Esophagus squamous epithelium (tissue), 4 donors: ENCODE measurements at regions not wholly inside any gene's neighbourhood (a gene's known extent, or its start where the extent isn't known, plus 50 kb on each side); places are given as distances from the start of the nearest gene placed in this dataset.

ENCODE experiments used
- CTCF ChIP-seq, 6 experiments: fragments of 450-650 bp in 4 of 6; fragments of 200-600 bp in 2 of 6; sonication (generic) in 2 of 6; IDR thresholded peaks; one replicate each; pipeline ENCODE4 v1.5.1; 2016 to 2019; ENCODE audit warnings: antibody characterized with exemption in 6 of 6, mild to moderate bottlenecking in 4 of 6, moderate library complexity in 4 of 6
- POLR2A ChIP-seq, 4 donors: fragments of 450-650 bp; IDR thresholded peaks; one replicate each; pipeline ENCODE4 v1.6.1; 2017; ENCODE audit warnings: antibody characterized with exemption in 4 of 4, mild to moderate bottlenecking in 4 of 4, moderate library complexity in 3 of 4

GRCh38 chr16:72536723-72537435, 364.9 kb upstream of the PMFBP1 start:
- no peak for TF ChIP-seq CTCF (IDR thresholded peaks at IDR 0.05)
- TF ChIP-seq POLR2A (IDR thresholded peaks at IDR 0.05), result no peak
